Fibroblast of upper back skin (primary cell): ENCODE measurements at regions not wholly inside any gene's neighbourhood (a gene's known extent, or its start where the extent isn't known, plus 50 kb on each side); places are given as distances from the start of the nearest gene placed in this dataset.
"Not testable (repeated sequence)": the region's sequence is repeated elsewhere in the genome, so short reads cannot be mapped to it uniquely, and the experiment has no call there.

ENCODE experiments used
- DNase-seq: peaks from one replicate; pipeline ENCODE4 v3.0.0-alpha.2; 2013

GRCh38 chr14:23694949-23695663 is 58.9 kb downstream of the DHRS2 start:
- DNase-seq, result peak; percentile 47

DNA sequence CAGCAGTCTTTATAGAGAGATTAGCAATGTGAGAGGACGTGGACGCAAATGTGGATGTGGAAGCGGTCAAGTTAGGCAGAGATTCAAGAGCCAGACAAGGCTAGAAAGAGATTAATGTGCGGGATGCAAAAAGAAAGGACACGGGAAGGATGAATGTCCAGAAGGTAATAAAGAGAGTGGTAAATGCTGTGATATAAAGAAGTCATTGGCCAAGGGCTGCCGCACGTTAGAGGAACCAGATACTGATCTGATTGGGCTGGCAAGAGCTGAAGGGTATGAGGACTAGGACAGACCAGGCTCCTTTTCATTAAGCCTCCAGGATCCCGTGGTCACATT is 59.5 kb downstream of the DHRS2 start:
- DNase-seq, result no peak

DNA sequence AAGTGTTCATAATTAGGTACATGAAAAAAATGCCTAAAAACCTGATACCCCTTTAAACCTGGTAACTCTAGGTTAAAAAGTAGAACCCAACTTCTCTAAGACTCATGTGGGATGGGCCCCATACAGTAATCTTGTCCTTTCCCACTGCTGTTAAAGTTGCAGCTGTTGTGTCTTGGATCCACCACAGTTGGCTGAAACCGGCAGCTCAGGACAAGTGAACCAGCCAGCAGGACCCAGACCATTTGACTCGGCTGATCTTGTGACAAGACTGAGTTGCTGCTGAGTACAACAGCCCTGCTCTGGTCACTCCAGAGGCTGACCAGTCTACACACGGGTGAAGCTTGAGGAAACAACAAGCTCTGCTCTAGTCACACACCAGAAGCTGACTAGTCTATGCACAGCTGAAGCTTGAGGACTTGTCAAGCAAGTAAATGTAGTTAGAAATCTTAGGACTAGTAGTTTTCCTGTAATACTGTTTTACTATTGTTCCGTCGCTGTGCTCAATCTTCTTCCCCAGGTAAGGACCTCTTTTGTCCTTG is 60.6 kb downstream of the DHRS2 start:
- no peak for DNase-seq

GRCh38 chr14:23697680-23698079 is 61.5 kb downstream of the DHRS2 start:
- DNase-seq, result no peak

- no peak for DNase-seq
Measured at GRCh38 chr14:23702656-23703426, 66.7 kb downstream of the DHRS2 start.

- no peak for DNase-seq
Measured at GRCh38 chr14:23704890-23705289, 68.7 kb downstream of the DHRS2 start.

DNA sequence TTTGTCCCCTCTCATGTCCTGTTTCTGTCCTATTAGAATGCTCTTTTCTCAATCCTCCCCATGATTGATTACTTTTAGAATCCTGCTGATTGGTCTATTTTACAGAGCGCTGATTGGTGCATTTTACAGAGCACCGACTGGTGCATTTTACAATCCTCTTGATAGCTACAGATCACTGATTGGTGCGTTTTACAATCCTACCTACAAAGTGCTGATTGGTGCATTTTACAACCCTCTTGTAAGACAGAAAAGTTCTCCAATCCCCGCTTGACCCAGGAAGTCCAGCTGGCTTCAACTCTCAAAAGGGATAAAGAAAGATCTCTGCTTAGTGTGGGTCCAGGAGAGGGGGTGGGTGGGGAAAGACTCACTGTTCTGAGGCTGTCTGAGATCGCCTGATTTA is 71.3 kb downstream of the DHRS2 start:
- no peak for DNase-seq

DNA sequence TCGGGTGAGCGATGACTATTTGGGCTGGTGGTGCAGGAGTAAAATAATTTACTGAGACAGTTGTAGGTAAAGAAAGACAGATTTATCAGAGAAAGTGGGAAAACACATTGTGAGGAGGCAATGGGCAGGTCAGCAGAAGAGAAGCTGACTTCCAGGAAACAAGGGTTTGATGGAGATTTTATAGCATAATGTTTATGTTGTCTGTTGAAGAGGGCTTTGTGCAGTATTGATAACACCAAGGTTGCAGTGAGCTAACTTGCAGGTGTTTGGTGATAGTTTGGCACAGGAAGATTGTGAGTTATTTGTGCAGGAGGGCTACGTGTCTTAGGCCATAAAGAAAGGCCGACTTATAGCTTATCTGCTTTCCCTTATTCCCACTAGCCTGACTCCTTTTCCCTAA is 72.2 kb downstream of the DHRS2 start:
- no peak for DNase-seq

- DNase-seq, result no peak
Measured at GRCh38 chr14:23709923-23710322, 73.8 kb downstream of the DHRS2 start.

DNA sequence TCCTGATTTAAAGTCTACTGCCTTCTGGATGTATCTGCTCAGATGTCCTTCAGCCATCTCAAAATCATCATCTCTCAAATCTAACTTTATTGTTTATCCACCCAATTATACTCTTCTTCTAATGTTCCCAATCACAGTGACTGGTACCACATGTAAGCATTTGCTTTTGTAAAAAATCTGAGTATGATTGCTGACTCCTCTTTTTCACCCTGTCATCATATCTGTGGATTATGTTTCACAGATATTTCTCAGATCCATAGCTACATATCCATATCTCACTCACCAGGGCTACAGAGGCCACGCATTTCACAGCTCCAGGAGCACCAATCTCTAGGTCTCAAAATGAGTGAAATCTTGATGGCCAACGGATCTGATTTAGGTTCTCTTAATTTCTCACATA is 76.1 kb downstream of the DHRS2 start:
- no peak for DNase-seq

- DNase-seq, result no peak
Measured at GRCh38 chr14:23719225-23719985, 83.2 kb downstream of the DHRS2 start.

- DNase-seq, result peak; percentile 7
Measured at GRCh38 chr14:23722675-23723074, 86.5 kb downstream of the DHRS2 start.

DNA sequence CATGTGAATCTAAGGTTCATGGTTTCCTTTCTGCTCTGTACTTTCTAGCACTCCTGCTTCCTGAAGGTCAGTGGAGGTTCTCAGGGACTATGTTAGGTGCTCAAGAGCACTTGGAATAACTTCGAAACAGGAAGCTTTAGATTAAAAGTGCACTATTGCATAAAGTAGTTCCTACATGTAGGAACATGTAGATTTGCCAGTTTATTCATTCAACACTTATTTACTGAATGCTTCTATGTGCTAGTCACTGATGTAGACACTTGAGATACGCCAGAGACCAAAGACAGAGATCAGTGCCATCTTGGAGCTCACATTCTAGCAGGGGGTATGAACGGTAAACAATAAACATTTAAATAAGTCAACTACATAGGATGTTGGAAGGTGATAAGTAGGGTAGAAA is 87.7 kb downstream of the DHRS2 start:
- no peak for DNase-seq

- no peak for DNase-seq
Measured at GRCh38 chr14:23725528-23725927, 89.4 kb downstream of the DHRS2 start.

DNA sequence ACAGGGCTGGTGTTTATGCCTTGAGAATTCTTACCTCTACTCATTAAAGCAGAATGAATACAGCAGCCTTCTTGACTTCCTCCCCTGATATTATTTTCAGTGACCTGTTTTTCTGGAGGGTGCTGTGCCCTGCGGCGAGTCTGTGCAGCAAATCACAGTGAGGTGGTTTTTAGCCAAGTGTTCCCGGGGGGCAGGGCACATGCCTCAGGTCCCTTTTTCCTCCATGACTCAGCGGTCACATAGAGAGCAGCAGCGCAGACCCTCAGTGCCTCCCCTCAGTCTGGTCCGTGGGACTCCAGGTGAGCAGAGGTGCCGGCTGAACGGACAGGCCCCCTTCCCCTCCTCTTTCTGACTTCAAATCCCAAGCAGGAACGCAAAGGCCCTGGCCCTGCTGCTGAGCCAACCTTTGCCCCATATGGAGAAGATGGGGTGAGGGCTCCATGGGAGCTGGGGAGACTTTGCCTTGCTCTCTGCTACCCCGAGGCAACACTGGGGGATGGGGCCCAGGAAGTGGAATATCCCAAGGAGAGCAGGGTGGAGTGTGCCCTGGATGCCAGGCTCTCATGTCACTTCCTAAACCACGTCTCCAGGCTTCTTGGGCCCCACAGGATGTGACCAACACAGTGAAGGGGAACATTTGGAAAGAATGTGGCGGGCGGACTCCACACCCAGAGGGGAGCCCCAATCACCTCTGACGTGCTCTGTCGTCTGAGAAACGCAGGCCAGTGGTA is 90.0 kb downstream of the DHRS2 start:
- no peak for DNase-seq

- DNase-seq, result peak; percentile 55
Measured at GRCh38 chr14:23727566-23728335, 91.6 kb downstream of the DHRS2 start.

- DNase-seq, result no peak
Measured at GRCh38 chr14:23728791-23729190, 92.6 kb downstream of the DHRS2 start.

DNA sequence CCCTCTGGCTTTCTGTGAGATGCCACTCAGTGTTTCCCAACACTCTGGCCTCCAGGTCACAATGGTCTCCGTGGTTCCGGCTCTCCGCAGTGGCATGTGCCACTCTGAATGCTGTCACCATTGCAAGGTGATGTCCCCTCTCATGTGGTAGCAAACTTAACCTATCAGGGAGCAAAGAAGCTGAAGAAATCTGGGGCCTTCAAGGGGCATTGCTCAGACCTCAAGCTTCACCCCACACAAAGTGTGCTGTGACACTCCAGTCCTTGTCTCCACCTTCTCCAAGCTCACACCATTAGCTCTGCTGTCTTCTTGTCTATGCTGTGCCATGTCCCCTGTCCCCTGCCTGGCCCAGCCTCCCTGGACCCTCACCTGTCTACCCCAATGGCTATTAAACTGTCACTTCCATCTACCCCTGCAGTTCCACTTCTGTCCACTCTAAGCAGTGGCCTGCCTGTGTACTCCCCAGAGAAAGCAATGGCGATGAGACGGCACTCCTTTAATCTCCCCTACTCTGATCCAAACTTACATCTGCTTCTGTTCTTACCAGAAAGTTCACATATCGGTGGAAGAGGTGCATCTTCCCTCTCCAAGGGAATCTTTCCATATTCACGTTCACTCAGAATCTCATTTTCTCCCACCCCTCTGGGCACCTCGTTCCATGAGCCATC is 93.7 kb downstream of the DHRS2 start:
- no peak for DNase-seq

- DNase-seq, result no peak
Measured at GRCh38 chr14:23735394-23735793, 99.2 kb downstream of the DHRS2 start.

DNA sequence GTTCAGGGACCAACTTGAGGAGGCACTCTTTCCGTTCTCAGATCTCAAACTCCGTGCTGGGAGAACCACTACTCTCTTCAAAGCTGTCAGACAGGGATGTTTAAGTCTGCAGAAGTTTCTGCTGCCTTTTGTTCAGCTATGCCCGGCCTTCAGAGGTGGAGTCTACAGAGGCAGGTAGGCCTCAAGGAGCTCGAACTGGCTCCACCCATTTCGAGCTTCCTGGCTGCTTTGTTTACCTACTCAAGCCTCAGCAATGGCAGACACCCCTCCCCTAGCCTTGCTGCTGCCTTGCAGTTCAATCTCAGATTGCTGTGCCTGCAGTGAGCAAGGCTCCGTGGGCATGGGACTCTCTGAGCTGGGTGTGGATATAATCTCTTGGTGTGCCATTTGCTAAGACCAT is 108.2 kb downstream of the DHRS2 start:
- not testable (repeated sequence) for DNase-seq

GRCh38 chr14:23750357-23750756 is 114.2 kb downstream of the DHRS2 start:
- DNase-seq, result peak; percentile 6

DNA sequence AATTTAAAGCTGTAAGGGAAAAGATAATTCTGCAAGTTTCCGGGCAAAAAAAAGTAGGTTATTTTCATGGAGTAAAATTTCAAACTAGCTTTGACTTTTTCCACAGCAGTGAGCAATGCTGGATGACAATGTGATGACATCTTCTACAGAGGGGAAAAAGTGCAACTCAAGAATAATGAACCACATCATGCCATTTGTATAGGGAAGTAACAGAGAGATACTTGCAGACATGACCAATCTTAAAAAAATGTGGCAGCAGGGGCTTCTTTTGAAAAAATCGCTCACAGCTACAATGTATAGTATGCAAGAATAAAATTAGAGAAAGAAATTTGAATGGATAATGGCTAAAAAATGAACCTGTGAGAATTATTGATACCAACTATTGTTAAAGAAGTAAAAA is 115.5 kb downstream of the DHRS2 start:
- DNase-seq, result peak; percentile 63
